Kidney (tissue), 13 donors: ENCODE measurements at regions not wholly inside any gene's neighbourhood (a gene's known extent, or its start where the extent isn't known, plus 50 kb on each side); places are given as distances from the start of the nearest gene placed in this dataset.

ENCODE experiments used
- DNase-seq, 5 donors: peaks; one replicate each; pipeline ENCODE4 v3.0.0-alpha.2; 2013 to 2020
- FAIRE-seq: peaks from 2 replicates; lab custom pipeline; 2012; peaks lifted over from hg19 to GRCh38; lab: Jason Lieb, UNC
- H3K27ac ChIP-seq, 2 donors: one replicate each; pipeline ENCODE4 v1.7.0; 2013; ENCODE audit warnings: low read depth in 2 of 2, low read length in 2 of 2, inconsistent platforms in 1 of 2
- H3K27me3 ChIP-seq: one replicate; pipeline ENCODE4 v1.7.1; 2013; ENCODE audit warnings: low read length, inconsistent platforms; ENCODE audit not compliant: control insufficient read depth, insufficient read depth
- H3K36me3 ChIP-seq, 3 donors: one replicate each; pipeline versions ENCODE4 v1.7.0 to v1.7.1; 2013; ENCODE audit warnings: low read length in 3 of 3, control low read depth in 1 of 3, inconsistent platforms in 1 of 3; ENCODE audit not compliant: insufficient read depth in 3 of 3, control insufficient read depth in 2 of 3
- H3K4me1 ChIP-seq, 3 donors: one replicate each; pipeline versions ENCODE4 v1.7.0 to v1.7.1; 2013; ENCODE audit warnings: low read length in 3 of 3, inconsistent platforms in 1 of 3, low read depth in 1 of 3; ENCODE audit not compliant: control insufficient read depth in 2 of 3, insufficient read depth in 2 of 3
- H3K4me3 ChIP-seq, 3 donors: one replicate each; pipeline versions ENCODE4 v1.7.0 to v1.8.1; 2013; ENCODE audit warnings: low read length in 3 of 3, control low read depth in 1 of 3, inconsistent platforms in 1 of 3
- H3K9ac ChIP-seq, 3 donors: one replicate each; pipeline versions ENCODE4 v1.7.0 to v1.7.1; 2013; ENCODE audit warnings: low read length in 3 of 3, control low read depth in 1 of 3, inconsistent platforms in 1 of 3
- H3K9me3 ChIP-seq, 3 donors: one replicate each; pipeline versions ENCODE4 v1.7.0 to v1.7.1; 2013; ENCODE audit warnings: low read length in 3 of 3, control low read depth in 1 of 3, inconsistent platforms in 1 of 3; ENCODE audit not compliant: control insufficient read depth in 2 of 3, insufficient read depth in 1 of 3
- intact Hi-C: fragments of 100-400 bp; cut with DNase I; formaldehyde crosslinking; loops from one replicate; pipeline ENCODE4 v1.11.1; 2022
- TF ChIP-seq, protein P1 (sequence below): IDR thresholded peaks from 3 replicates; pipeline ENCODE4 v1.5.1; 2012; ENCODE audit warnings: mild to moderate bottlenecking, moderate library complexity, borderline replicate concordance; ENCODE audit not compliant: insufficient read depth; ENCODE audit errors: extremely low read depth
- donor health status: control.
- donor health status: control.
- donor health status: control.
- donor health status: control.
- donor health status: control.
- donor health status: DM: yes; HTN: yes; CAD: no.
- donor health status: Normal renal cell carcinoma (clear cell type).

- Histone ChIP-seq H3K4me1 (no peaks in the 10 kb centered on the region), H3K36me3 (no peaks in the 10 kb centered on the region), H3K27ac (no peak overlapping the region), H3K9me3 (no peaks in the 10 kb centered on the region), H3K4me3 (no peak overlapping the region), H3K27me3 (no peaks in the 10 kb centered on the region), H3K9ac (no peak overlapping the region)
- DNase-seq: no peak
- FAIRE-seq: no peak
- intact Hi-C loops: no loop called here
- TF ChIP-seq, protein P1, sequence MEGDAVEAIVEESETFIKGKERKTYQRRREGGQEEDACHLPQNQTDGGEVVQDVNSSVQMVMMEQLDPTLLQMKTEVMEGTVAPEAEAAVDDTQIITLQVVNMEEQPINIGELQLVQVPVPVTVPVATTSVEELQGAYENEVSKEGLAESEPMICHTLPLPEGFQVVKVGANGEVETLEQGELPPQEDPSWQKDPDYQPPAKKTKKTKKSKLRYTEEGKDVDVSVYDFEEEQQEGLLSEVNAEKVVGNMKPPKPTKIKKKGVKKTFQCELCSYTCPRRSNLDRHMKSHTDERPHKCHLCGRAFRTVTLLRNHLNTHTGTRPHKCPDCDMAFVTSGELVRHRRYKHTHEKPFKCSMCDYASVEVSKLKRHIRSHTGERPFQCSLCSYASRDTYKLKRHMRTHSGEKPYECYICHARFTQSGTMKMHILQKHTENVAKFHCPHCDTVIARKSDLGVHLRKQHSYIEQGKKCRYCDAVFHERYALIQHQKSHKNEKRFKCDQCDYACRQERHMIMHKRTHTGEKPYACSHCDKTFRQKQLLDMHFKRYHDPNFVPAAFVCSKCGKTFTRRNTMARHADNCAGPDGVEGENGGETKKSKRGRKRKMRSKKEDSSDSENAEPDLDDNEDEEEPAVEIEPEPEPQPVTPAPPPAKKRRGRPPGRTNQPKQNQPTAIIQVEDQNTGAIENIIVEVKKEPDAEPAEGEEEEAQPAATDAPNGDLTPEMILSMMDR: no peak
Observed at GRCh38 chr4:13097971-13098370, 386.2 kb downstream of the RAB28 start.

GRCh38 chr4:13095722-13096121 is 388.4 kb downstream of the RAB28 start:
- Histone ChIP-seq H3K27ac (no peak overlapping the region), H3K9ac (no peak overlapping the region), H3K27me3 (no peaks in the 10 kb centered on the region), H3K9me3 (no peaks in the 10 kb centered on the region), H3K36me3 (no peaks in the 10 kb centered on the region), H3K4me1 (no peaks in the 10 kb centered on the region), H3K4me3 (no peak overlapping the region)
- intact Hi-C loops: no loop called here
- DNase-seq (no peak), FAIRE-seq (no peak)
- TF ChIP-seq, protein P1: no peak

- Histone ChIP-seq H3K27ac (no peak overlapping the region), H3K27me3 (no peaks in the 10 kb centered on the region), H3K4me1 (no peaks in the 10 kb centered on the region), H3K9ac (no peak overlapping the region), H3K9me3 (no peaks in the 10 kb centered on the region), H3K4me3 (no peak overlapping the region), H3K36me3 (no peaks in the 10 kb centered on the region)
- no peak for FAIRE-seq
- no peak for DNase-seq
- intact Hi-C loops: no loop called here
- TF ChIP-seq, protein P1: no peak
Observed at GRCh38 chr4:13093170-13093569, 391.0 kb downstream of the RAB28 start.

DNA sequence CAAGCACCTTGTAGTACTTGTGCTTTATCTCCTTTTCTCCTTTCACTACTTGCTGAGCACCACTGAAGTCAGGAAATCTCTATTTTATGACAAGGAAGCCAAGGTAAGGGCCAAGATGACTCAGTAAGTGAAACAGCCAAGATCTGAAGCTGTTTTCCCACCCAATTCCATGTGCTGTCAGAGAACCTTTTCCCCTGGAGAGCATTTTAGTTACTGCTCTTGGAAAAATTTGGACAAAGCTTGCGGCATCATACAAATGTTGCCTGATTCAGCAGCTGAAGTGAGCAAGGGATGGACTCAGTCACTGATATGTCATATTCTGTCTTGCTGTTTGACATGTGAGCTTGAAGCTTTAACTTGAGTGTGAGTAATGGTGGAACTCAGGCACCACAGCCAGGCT is 391.4 kb downstream of the RAB28 start:
- no peaks in the 10 kb centered on the region for H3K4me1 ChIP-seq
- H3K9me3 ChIP-seq: no peaks in the 10 kb centered on the region
- TF ChIP-seq, protein P1: no peak
- intact Hi-C loops: no loop called here
- H3K36me3 ChIP-seq: no peaks in the 10 kb centered on the region
- no peak overlapping the region for H3K9ac ChIP-seq
- DNase-seq: no peak
- no peak overlapping the region for H3K4me3 ChIP-seq
- no peaks in the 10 kb centered on the region for H3K27me3 ChIP-seq
- H3K27ac ChIP-seq: no peak overlapping the region
- no peak for FAIRE-seq
